Sigmoid colon (tissue), 4 donors: ENCODE measurements at regions not wholly inside any gene's neighbourhood (a gene's known extent, or its start where the extent isn't known, plus 50 kb on each side); places are given as distances from the start of the nearest gene placed in this dataset.

Experiments used
- CTCF ChIP-seq, 4 experiments: fragments of 450-650 bp in 3 of 4; fragments of 200-600 bp in 1 of 4; IDR thresholded peaks; one replicate each; pipeline ENCODE4 v1.5.1; 2016 to 2019; ENCODE audit warnings: antibody characterized with exemption in 4 of 4, mild to moderate bottlenecking in 3 of 4, moderate library complexity in 2 of 4
- EP300 ChIP-seq, 4 donors: sonication (generic); formaldehyde crosslinking; IDR thresholded peaks; one replicate each; pipeline ENCODE4 v1.6.1; 2017; ENCODE audit warnings: antibody characterized with exemption in 4 of 4
- POLR2A ChIP-seq, 2 donors: fragments of 450-650 bp; IDR thresholded peaks; one replicate each; pipeline ENCODE4 v1.6.1; 2016; ENCODE audit warnings: antibody characterized with exemption in 2 of 2, mild to moderate bottlenecking in 2 of 2, moderate library complexity in 2 of 2
- POLR2AphosphoS5 ChIP-seq, 4 donors: sonication (generic); formaldehyde crosslinking; IDR thresholded peaks; one replicate each; pipeline ENCODE4 v1.6.1; 2017; ENCODE audit warnings: antibody characterized with exemption in 4 of 4

DNA sequence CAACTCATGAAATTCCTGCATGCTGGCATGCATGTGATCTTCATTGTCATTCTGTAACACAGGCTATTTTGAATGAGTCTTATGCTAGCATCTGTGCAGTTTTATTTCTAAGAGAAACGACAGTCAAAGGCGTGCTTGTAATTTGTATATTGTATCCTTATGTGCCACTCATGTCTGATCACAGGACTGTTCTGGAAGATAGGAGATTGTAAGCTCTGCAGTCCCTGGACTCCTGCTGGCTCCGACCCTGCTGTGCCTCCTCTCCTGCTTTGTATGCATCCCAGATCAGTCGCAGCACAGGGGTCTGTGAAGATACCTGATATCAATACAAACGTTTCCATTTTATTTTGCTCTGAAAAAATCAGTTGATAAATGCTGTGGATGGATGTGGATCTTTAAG is 653.1 kb downstream of the LIG4 start:
- TF ChIP-seq CTCF (IDR thresholded peaks at IDR 0.05) (no peak), EP300 (IDR thresholded peaks at IDR 0.05) (no peak), POLR2AphosphoS5 (IDR thresholded peaks at IDR 0.05) (no peak), POLR2A (IDR thresholded peaks at IDR 0.05) (no peak)
